TTC549 (cell line): ENCODE measurements at regions not wholly inside any gene's neighbourhood (a gene's known extent, or its start where the extent isn't known, plus 50 kb on each side); places are given as distances from the start of the nearest gene placed in this dataset.

Experiments
- FAIRE-seq: peaks from 2 replicates; lab custom pipeline; 2012; peaks lifted over from hg19 to GRCh38; lab: Jason Lieb, UNC

DNA sequence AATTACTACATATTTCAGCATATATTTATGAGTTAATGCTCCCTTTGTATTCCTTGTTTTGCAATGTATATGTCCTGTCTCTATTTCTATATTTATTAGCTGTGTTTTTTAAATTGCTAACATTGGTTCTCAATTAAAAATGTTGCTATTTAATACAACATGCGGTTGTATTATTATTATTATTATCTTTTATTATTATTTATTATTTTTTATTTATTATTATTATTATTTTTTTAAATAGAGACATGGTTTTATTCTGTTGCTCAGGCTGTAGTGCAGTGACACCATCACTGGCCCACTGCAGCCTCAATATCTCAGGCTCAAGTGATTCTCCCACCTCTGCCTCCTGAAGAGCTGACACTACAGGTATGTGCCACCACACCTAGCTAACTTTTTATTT lies 1005.9 kb upstream of the ADGRL3 start:
- peak; percentile 19 for FAIRE-seq

DNA sequence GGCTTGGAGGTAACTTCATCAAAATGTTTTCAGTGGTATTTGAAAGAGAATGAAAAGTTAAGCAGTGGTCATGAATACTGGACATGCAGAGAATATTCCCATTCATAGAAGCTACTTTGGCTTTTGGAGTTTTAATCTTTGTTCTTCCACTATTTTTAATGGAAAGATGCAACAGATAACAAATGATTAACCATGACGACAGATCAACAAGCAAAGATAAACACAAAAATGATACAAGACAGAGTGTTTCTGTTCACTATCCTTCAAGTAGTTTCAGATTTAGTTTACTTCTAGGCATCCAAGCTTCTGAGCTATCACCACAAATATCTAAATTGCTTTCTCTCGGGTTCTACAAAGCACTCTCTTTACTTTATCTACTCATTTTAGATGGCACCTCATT lies 1004.9 kb upstream of the ADGRL3 start:
- FAIRE-seq = no peak

DNA sequence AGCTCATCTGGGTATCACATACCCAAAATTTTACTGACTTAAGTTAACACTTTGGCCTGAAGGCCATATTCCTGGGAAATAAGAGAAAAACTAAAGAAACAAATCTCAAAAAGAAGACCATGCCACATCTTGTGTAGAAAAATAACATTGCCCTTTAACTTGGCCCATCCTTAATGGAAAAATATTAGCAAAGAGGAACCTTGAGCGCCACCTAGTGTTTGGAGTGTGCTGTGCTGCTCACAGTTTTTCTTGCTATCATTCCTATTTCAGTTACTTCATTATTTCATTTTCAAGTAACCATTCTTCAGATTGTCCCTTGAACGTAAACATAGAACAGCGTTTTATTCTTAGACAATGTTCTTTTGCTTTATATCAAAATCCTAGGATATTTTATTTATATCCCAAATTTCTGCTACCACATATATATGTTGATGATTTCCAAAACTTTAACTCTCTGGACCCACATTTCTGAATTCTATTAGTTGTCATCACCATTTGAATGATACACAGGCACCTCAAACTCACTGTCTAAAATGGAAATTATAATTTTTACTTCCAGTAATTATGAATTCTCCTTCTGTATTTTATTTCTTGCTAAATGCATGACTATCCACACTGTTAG lies 999.0 kb upstream of the ADGRL3 start:
- FAIRE-seq = peak; percentile 81

DNA sequence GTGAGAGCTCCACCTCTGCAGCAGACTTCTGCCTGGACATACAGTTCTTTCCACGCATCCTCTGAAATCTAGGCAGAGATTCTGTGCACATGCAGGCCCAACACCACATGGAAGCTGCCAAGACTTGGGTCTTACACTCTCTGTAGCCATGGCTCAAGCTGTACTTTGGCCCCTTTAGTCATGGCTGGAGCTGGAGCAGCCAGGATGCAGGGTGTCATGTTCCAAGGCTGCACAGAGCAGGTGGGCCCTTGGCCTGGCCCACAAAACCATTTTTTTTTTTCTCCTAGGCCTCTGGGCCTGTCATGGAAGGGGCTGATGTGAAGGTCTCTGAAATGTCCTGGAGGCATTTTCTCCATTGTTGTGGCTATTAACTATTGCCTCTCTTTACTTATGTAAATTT lies 990.5 kb upstream of the ADGRL3 start:
- no peak for FAIRE-seq

DNA sequence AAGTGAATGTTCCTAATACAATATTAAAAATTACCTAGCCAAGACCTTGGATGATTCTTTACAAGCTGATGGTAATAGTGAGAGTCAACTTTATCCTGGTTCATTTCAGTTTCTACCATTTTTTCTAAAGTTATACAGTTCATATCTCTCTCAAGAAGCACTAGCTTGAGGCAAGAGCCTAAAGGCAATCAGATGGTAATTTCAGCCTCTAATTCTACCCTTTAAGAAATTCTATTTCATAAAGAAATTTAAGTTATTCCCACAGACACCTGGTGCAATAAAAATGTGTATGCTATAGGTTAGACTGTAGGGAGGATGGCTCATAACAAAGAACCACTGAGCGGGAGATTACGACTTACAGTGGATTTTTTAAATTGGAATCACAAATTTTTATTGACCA lies 984.2 kb upstream of the ADGRL3 start:
- no peak for FAIRE-seq

DNA sequence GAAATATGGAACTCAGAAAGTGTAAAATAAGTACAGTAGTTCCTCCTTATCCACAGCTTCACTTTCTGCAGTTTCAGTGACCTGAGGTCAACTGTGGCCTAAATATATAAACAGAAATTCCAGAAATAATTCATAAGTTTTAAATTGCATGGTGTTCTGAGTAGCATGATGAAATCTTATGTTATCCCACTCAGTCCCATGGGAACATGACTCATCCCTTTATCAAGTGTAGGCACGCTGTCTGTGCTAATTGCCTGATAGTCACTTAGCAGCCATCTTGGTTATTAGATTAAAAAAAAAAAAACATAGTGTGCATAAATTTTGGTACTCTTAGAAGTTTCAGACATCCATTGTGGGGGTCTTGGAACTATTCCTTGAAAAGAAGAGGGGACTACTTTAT lies 983.4 kb upstream of the ADGRL3 start:
- no peak for FAIRE-seq

DNA sequence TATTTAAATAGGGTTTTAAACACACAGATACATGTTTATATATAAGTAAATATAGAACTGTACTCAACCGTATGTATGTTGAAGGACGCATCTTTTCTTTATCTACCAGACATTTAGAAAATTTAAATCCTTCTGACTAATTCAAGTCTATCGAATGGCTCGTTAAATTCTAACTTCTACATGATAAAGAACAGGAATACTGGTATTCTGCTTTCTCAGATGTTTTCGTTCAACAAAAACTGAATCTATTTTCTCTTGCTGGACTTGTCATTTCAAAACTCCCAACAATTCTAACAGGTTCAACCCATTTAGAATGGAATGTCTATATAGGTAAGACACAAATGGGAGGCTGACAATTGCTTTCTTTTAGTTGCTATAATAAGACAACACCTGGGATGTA lies 978.3 kb upstream of the ADGRL3 start:
- no peak for FAIRE-seq

DNA sequence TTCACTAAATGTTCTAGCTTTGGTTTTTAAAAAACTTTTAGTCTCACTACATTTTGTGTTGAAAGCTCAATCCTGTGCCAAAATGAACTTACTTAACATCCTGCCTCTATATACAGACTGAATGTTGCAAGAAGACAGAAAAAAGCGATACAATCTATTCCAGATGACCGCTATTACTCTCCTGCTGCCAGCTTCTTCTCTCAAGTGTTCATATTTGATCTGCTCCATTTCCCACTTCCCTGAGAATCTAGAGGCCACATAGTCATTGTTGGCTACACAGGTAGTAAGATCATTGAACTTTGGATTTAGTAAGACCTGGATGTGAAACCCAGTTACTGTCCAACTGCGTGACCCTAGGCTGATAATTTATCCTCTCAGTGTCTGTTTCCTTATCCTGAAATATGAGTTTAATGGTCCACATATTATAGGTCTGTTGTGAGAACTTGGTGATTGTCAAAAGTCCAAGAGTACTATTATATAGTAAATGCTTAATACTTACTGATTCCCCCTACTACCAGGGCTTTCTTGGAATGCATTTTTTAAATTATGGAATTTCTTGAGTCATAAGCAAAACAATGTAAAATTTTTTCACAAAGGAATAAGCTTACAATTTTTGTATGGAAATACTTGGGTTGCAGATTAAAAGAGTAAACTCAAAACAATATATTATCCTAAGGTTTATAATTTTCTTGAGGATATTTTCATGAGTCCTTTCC lies 976.8 kb upstream of the ADGRL3 start:
- FAIRE-seq = no peak

DNA sequence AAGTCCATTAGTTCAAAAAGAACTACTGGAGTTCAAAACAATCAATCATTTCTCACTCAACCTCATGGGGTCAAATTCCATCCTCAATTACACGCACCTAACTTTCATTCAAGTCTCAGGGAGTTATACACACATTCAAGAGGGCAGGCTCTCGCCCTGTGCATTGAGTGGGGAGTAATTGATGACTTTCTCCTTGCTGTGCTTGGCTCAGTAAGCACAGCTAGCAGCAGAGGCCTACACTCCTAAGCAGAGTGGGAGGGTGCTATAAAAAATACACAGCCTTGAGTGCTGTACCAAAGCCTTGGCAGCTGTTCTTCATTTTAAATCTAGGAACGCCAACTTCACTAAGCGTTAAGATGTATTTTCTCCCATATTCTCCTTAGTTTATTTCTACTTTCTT lies 958.3 kb upstream of the ADGRL3 start:
- FAIRE-seq = no peak

DNA sequence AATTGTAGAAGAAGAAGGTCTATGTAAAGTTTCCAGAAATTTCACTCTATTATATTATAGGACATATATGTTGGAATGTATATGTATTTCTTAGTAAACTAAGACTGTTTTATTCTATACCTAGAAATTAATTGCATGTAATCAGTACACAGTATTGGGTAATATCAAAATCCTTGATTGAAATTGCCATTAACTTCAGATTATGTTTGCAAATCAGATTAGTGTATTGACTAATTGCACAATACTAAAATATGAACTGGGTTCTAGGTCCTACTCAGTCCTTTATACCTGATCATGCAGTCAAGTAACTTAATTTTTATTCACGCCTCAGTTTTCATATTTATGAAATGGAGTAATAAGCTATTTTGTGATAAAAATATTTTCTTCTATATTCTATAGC lies 950.3 kb upstream of the ADGRL3 start:
- FAIRE-seq = no peak

DNA sequence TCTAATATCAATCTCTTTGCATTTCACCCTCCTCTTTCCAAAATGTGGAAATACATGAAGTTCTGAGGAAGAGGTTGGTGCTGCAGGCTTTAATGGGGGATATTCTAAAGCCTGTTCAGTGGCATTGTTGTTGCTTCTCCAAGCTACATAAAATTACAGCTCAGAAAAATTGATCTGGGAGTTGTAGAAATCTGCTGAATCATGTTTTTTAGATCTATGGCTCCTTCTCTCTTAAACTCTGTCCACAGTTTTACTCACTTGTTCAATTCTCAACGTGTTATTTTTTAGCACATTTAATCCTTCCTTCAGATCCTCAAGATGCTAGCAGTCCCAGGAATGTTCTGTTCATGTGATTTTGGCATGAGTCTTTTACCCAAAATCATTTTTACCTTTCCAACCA lies 949.5 kb upstream of the ADGRL3 start:
- FAIRE-seq = no peak

DNA sequence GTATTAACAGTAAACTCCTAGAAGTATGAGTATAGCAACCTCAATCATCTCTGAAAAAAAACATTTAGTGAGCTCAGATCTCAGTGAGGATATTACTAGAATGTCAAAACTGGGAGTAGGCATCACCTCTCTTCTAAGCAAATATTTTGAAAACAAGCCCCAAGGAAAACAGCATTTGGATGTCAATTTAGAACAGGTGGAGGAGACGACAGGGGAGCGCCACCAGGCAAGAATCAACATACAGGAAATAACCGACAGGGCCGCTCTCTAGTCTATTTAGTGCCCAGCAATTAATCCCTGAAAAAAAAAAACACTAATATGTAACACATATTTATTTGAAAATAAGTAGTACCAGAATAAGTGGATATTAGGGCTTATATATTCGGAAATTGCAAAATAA lies 940.3 kb upstream of the ADGRL3 start:
- FAIRE-seq = no peak

DNA sequence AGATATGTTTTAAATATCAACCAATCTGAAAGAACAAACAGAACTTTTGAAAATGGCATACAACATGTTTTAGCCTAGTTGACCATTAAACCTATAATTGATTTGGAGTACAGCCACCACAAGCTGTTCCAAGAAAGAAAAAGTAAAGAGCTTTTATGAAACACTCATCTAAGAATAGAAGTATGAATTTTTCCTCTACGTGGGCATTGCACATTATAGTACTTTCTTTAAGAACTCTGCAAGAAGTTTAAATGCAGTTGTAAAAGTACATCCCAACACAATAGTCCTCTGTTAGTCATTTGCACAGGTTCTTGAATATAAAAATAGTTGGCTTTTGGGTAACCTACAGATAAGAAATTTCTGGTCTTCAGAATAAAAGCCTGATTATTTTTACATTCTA lies 933.6 kb upstream of the ADGRL3 start:
- no peak for FAIRE-seq

DNA sequence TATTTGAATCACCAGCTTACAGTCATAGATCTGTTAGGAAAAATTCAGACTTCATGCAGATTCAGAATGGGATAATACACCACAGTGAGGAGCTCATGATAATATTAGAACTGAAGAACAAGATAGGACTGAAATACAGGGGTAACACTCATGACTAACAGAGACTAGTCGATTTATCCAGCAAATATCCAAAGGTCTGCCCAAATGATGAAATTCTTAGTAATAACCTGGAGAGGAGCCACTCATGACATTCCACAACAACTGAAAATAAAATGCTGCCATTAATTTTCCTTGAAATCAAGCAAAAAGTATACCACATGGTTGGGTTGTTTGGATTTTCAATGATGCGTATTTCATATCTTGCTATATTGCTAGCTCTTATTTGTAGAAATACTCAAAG lies 903.7 kb upstream of the ADGRL3 start:
- no peak for FAIRE-seq

DNA sequence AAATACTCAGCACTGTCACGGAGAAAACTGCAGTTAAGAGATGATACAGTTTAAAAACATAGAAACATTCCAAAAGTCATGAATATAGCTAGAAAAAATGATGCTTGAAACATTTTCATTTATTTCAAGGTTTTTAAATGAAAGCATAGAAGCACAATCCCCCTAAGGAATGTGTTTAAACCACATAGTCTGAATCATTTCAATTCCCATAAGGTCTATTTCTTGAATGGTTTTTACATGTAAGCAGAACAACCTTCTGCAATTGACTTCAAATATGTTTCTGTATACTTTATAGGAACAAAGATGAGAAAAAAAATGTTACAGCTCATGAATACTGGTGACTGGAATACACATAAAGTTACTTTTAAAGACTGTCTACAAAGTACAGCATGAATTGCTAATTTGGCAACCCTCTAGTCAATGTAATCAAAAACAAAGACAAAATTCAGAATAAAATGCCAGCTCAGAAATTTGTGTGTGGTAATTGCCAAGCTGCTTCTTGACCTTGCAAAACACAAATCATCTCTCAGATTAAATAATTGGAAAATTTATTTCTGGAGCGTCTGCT lies 886.4 kb upstream of the ADGRL3 start:
- FAIRE-seq = no peak

DNA sequence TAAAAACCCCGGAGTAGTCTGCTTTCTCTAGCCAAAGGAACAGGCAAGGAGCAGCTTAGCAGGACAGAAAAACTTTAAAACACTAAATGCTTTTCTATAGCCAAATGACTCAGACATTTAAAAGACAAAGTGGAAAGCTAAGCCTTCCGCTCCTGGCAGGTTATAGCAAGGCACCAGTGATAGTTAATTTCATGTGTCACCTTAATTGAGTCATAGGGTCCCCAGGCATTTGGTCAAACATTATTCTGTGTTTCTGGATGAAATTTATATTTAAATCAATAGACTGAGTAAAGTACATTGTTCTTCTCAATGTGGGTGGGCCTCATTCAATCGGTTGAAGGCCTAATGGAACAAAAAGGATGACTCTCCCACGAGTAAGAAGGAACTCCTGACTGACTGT lies 885.7 kb upstream of the ADGRL3 start:
- FAIRE-seq = no peak

DNA sequence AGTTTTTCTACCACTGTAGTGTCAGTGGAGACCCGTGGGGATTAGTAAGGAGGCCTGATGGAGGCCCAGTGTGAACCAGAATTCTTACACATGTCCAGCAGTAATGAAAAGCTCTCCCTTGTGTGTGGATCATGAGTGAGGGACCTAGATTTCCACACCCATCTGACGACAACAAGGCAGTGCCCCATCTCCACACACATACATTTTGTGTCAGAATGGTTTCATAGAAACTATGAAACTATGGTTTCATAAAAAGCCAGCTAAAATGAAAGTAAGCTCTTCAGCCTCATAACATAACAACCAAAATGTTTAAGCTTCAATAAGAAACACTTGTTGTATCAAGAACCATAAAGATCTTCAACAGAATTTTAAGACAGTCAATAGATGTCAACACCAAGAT lies 884.5 kb upstream of the ADGRL3 start:
- FAIRE-seq = no peak

DNA sequence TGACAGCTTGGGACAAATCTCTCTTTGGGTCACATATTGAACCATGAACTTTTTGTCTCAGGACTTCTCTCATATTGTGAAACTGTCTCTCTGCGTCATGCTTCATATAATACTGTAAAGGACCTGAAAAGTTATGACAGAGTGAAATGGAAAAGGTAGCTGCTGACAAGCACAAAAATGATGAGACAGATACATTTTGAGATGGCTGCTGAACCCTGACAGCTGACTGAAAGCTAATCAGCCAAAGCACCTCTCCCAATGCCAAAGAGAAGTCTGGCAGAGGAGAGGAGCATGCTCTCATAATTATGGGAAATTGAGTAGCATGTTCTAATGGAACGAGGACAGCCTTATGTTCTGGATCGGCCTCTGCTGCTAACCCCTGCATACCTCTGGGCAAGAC lies 873.4 kb upstream of the ADGRL3 start:
- no peak for FAIRE-seq

DNA sequence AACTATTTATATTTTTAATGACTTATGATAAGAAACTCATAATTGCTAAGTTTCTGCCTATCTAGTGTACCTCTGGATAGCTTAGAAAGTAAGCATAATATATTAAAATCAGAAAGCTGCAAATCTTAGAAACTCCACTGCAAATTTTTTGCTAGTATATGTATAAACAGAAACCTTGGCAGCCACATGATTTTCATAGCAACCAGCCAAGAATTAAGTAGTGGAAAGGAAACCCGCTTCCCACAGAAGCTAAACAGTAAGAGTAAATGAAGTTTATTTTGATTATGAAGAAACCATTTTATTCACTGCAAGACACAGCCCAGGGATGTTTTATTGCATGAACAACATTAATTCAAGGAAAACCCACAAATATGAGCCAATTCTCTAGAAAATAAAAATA lies 872.5 kb upstream of the ADGRL3 start:
- FAIRE-seq = no peak

DNA sequence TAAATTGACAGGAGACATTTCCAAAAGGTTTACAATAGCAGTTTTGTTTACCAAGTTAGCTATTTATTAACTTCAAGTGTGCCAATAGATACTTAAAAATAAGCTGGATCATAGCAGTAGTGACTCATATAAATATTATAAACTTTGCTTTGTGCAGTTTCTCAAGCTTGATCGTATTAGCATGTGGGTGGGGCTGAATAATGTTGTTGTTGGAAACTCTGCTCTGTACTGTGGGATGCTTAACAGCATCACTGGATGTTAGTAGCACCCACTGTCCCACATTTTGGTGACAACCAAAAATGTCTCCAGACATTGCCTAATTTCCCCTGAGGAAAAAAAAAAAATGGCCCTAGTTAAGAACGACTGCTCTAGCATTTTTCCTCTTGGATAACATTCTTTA lies 855.2 kb upstream of the ADGRL3 start:
- no peak for FAIRE-seq

DNA sequence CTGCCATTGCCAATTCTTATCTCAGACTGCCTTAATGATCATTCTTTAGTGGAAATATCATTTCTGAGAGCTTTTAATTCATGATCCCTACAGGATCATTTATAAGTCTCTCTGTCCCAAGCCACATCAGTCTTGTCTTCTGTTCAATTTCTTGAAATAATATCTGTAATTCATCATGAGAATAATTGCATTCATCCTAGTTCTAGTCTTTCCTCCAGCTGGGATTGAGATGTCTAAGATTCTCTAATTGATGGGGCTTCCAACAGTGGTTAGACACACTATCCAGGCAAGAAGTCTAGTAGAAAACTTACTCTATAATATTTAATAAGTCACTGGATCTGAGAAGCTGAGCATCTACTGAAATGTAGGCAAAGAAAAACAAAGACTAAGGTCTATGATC lies 854.7 kb upstream of the ADGRL3 start:
- no peak for FAIRE-seq

DNA sequence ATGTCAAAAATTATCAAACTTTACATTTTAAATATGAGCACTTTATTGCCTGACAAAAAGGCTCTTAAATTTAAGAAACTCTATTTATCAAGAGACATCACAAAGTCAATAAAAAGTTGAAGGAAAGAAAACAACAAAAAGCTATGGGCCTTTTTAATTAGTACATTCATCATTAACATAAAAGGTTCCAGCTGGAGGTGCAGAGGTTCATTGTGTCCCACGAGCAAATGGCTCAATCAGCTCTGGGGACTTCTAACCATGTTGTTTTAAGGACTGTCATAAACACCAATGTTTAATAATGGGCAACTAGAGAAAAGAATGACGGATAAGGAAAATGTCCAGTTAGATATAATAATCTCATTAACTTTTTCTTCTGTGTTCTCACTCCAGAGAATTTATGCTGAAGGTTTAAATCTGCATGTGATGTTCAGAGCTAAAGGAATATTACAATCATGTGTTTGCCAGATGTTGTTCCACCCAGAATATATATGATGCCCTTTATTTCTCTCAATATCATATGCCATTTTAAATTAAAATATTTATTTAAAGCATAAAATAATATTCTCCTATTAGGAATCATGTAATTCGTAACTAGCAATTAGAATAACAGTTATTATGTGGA lies 840.3 kb upstream of the ADGRL3 start:
- FAIRE-seq = no peak

DNA sequence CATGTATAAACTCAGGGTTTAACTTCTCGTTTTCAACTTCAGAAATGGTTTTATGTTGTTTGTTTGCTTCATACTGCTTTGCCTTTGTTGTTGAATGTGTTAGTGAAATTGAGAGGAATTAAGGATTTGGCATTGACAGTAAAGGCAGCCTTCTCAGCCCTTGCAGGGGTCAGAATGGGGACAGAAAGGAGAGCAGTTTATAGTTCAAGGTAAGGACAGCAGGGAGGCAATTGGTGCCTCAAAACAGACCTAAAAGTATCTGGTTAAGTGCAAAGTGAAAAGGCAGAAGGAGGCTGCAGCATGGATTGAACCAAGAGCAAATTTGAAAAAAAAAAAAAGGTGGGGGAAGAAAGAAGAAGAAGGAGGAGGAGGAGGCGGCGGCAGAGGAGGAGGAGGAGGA lies 835.0 kb upstream of the ADGRL3 start:
- no peak for FAIRE-seq

DNA sequence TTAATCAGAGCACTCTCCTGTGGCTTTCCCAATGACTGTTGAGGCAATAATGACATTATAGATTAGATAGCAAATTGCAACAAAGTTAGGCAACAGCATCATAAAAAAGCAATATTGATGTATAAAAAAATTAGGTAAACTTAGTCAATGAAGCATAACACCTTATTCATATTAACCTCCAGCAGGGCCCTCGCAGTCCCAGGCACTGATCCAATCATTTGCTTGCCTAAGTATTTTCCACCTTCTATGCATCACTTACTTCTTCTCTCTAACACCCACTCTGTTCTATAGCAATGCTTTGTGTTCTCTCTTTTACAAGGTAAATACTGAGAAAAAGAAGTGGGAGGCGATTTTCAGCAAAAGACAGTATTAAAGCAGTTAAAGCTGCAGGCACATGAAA lies 833.5 kb upstream of the ADGRL3 start:
- FAIRE-seq = no peak
